Smooth muscle cell (in vitro differentiated cells): ENCODE measurements at regions not wholly inside any gene's neighbourhood (a gene's known extent, or its start where the extent isn't known, plus 50 kb on each side); places are given as distances from the start of the nearest gene placed in this dataset.

Experiments
- DNase-seq: peaks from one replicate; lab custom pipeline; 2025; ENCODE audit not compliant: unreplicated experiment; lab: John Stamatoyannopoulos, UW
- H2AFZ ChIP-seq: fragments of 200-600 bp; sonication (generic); 2 replicates; pipeline ENCODE4 v1.6.0; 2016; ENCODE audit warnings: antibody characterized with exemption, low read depth, mild to moderate bottlenecking
- H3F3A ChIP-seq: fragments of 200-600 bp; sonication (generic); 2 replicates; pipeline ENCODE4 v1.6.0; 2017; ENCODE audit warnings: antibody characterized with exemption, low read depth
- H3K27ac ChIP-seq: fragments of 200-600 bp; sonication (generic); 2 replicates; pipeline ENCODE4 v1.5.1; 2016; ENCODE audit warnings: low read depth, mild to moderate bottlenecking
- H3K27me3 ChIP-seq: fragments of 200-600 bp; sonication (generic); 2 replicates; pipeline ENCODE4 v1.6.1; 2016; ENCODE audit warnings: low read depth, mild to moderate bottlenecking
- H3K36me3 ChIP-seq: fragments of 200-600 bp; sonication (generic); 2 replicates; pipeline ENCODE4 v1.5.1; 2016; ENCODE audit warnings: low read depth
- H3K4me1 ChIP-seq: fragments of 200-600 bp; sonication (generic); 2 replicates; pipeline ENCODE4 v1.5.1; 2016; ENCODE audit warnings: low read depth
- H3K4me2 ChIP-seq: fragments of 200-600 bp; sonication (generic); 2 replicates; pipeline ENCODE4 v1.6.0; 2016; ENCODE audit warnings: mild to moderate bottlenecking
- H3K4me3 ChIP-seq: fragments of 200-600 bp; sonication (generic); 2 replicates; pipeline ENCODE4 v1.5.1; 2016; ENCODE audit warnings: mild to moderate bottlenecking
- H3K79me2 ChIP-seq: fragments of 200-600 bp; sonication (generic); 2 replicates; pipeline ENCODE4 v1.6.0; 2016; ENCODE audit warnings: low read depth, mild to moderate bottlenecking
- H3K9ac ChIP-seq: fragments of 200-600 bp; sonication (generic); 2 replicates; pipeline ENCODE4 v1.6.0; 2016; ENCODE audit warnings: low read depth
- H3K9me3 ChIP-seq: fragments of 200-600 bp; sonication (generic); replicated peaks from 2 replicates; pipeline ENCODE4 v1.5.1; 2016; ENCODE audit warnings: low read depth
- H4K20me1 ChIP-seq: fragments of 200-600 bp; sonication (generic); 2 replicates; pipeline ENCODE4 v1.6.0; 2016; ENCODE audit warnings: low read depth
- WGBS: methylation state at CpG from one replicate; pipeline ENCODE4 v1.1.7; 2016; ENCODE audit warnings: low lambda C conversion rate; 5-methylcytosine and 5-hydroxymethylcytosine counted together
- TF ChIP-seq, protein P1 (sequence below): fragments of 200-600 bp; sonication (generic); IDR thresholded peaks from 2 replicates; pipeline ENCODE4 v1.5.1; 2017; ENCODE audit warnings: borderline replicate concordance, mild to moderate bottlenecking, antibody characterized with exemption; ENCODE audit not compliant: insufficient read depth, poor library complexity, severe bottlenecking

DNA sequence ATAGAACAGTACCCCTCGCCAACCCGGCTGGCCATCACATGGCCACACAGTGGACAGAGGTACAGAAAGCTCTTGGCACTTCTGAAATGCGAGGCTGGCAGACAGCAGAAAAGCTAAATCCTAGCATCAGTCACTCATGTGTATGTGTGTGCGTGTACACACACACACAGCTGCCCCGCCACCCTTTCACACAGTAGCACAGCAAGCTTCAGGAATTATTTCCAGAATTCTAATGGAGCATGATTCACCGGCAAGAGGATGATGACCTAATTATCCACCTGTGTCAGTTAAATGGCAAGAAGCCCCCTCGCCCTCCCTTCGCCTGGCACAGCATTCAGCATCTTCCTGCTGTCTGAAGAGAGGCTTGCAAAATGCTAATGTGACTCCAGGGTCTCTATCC lies 336.0 kb downstream of the SHANK2 start:
- Histone ChIP-seq H3K36me3 (no peaks in the 10 kb centered on the region), H4K20me1 (no peaks in the 10 kb centered on the region), H3K27me3 (no peaks in the 10 kb centered on the region), H3K79me2 (no peaks in the 10 kb centered on the region), H3K4me2 (no peak overlapping the region), H3F3A (no peaks in the 10 kb centered on the region), H3K4me3 (no peak overlapping the region), H3K4me1 (peaks cover 23% of the 10 kb centered on the region), H2AFZ (no peak overlapping the region), H3K9me3 (peaks cover 4% of the 10 kb centered on the region), H3K27ac (no peak overlapping the region), H3K9ac (no peak overlapping the region)
- TF ChIP-seq, protein P1, sequence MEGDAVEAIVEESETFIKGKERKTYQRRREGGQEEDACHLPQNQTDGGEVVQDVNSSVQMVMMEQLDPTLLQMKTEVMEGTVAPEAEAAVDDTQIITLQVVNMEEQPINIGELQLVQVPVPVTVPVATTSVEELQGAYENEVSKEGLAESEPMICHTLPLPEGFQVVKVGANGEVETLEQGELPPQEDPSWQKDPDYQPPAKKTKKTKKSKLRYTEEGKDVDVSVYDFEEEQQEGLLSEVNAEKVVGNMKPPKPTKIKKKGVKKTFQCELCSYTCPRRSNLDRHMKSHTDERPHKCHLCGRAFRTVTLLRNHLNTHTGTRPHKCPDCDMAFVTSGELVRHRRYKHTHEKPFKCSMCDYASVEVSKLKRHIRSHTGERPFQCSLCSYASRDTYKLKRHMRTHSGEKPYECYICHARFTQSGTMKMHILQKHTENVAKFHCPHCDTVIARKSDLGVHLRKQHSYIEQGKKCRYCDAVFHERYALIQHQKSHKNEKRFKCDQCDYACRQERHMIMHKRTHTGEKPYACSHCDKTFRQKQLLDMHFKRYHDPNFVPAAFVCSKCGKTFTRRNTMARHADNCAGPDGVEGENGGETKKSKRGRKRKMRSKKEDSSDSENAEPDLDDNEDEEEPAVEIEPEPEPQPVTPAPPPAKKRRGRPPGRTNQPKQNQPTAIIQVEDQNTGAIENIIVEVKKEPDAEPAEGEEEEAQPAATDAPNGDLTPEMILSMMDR = no peak
- 91% methylated on average over 8 of the region's 8 CpGs for WGBS
- no peak for DNase-seq

DNA sequence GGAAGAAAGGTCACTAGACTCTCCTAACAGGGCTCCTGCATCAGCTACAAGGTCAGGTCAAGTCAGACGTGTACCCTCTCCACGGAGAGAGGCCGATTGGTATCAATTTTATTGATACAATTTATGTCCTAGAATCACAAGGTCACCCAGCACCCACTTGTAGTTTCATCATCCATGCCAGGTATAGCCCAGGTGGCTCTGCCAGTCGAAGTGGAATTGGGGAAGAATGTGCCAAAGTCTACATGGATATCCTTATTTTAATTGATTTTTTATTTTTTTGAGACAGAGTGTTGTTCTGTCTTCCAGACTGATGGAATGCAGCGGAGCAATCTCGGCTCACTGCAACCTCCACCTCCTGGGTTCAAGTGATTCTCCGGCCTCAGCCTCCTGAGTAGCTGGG lies 334.1 kb downstream of the SHANK2 start:
- H3K4me3 ChIP-seq = no peak overlapping the region
- TF ChIP-seq, protein P1 = no peak
- 75% methylated on average over 7 of the region's 7 CpGs for WGBS

DNA sequence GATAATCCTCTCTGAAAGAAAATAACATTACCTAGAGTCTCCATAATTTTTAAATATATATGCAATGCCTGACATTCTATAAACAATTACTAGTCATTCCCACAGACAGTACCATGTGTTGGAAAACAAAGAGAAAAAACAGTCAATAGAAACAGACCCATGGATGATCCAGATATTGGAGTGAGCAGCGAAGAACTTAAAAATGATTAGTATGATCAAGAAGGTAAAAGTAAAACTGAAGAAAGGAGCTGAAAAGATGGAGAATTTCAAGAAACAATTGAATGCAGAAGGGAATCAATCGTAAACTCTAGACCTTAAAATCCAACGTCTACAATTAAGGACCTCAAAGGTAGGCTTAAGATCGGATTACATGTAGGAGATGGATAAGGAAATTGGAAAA lies 330.6 kb downstream of the SHANK2 start:
- H3K4me1 ChIP-seq = no peaks in the 10 kb centered on the region
- H3K79me2 ChIP-seq = no peaks in the 10 kb centered on the region
- TF ChIP-seq, protein P1 = no peak
- no peak overlapping the region for H2AFZ ChIP-seq
- no peak overlapping the region for H3K4me2 ChIP-seq
- no peaks in the 10 kb centered on the region for H4K20me1 ChIP-seq
- H3K9ac ChIP-seq = no peak overlapping the region
- H3K27me3 ChIP-seq = no peaks in the 10 kb centered on the region
- peaks cover 15% of the 10 kb centered on the region for H3K9me3 ChIP-seq
- no peaks in the 10 kb centered on the region for H3K36me3 ChIP-seq
- H3F3A ChIP-seq = no peaks in the 10 kb centered on the region
- no peak overlapping the region for H3K27ac ChIP-seq
- WGBS = 89% methylated on average over 4 of the region's 4 CpGs
- no peak for DNase-seq
- H3K4me3 ChIP-seq = no peak overlapping the region

More for the DNA sequence above, 334.1 kb downstream of the SHANK2 start:
- no peak overlapping the region for H3K4me2 ChIP-seq
- H3K9me3 ChIP-seq = peaks cover 15% of the 10 kb centered on the region
- H3K36me3 ChIP-seq = no peaks in the 10 kb centered on the region
- H3K79me2 ChIP-seq = no peaks in the 10 kb centered on the region
- H3K27me3 ChIP-seq = no peaks in the 10 kb centered on the region
- no peak overlapping the region for H2AFZ ChIP-seq
- H3K4me1 ChIP-seq = peaks cover 15% of the 10 kb centered on the region
- H3F3A ChIP-seq = no peaks in the 10 kb centered on the region
- H3K9ac ChIP-seq = no peak overlapping the region
- no peaks in the 10 kb centered on the region for H4K20me1 ChIP-seq
- H3K27ac ChIP-seq = no peak overlapping the region
- DNase-seq = no peak

DNA sequence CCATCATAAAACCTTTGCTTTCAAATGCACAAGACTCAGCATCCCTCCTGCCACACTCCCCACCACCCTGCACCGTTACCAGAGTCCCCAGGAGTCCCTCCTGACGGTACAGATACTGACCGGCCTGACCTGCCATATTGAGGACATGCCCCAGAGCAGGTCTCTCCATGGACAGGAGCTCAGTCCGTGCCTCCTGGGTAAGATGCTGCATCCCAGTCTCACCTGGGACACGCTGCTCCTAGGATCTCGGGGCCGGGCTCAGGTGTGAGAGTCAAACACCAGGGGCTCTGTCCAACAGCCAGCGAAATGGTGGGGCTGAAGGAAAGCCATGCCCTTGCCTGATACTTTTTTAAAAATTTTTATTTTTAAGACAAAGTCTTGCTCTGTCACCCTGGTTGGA lies 328.3 kb downstream of the SHANK2 start:
- H3K4me3 ChIP-seq = no peak overlapping the region

More for the DNA sequence above, 328.3 kb downstream of the SHANK2 start:
- DNase-seq = no peak
- H3K9ac ChIP-seq = no peak overlapping the region
- no peaks in the 10 kb centered on the region for H3K27me3 ChIP-seq
- WGBS = 93% methylated on average over 8 of the region's 8 CpGs
- no peaks in the 10 kb centered on the region for H3K36me3 ChIP-seq
- H2AFZ ChIP-seq = no peak overlapping the region
- no peak overlapping the region for H3K27ac ChIP-seq
- H3K4me2 ChIP-seq = no peak overlapping the region
- H3K4me1 ChIP-seq = no peaks in the 10 kb centered on the region
- TF ChIP-seq, protein P1 = no peak
- H3K79me2 ChIP-seq = no peaks in the 10 kb centered on the region
- peaks cover 15% of the 10 kb centered on the region for H3K9me3 ChIP-seq
- H3F3A ChIP-seq = no peaks in the 10 kb centered on the region
- no peaks in the 10 kb centered on the region for H4K20me1 ChIP-seq
